Osteoblast (primary cell): ENCODE measurements at regions not wholly inside any gene's neighbourhood (a gene's known extent, or its start where the extent isn't known, plus 50 kb on each side); places are given as distances from the start of the nearest gene placed in this dataset.
A peak's percentile ranks its signal among the peaks of the same experiment; 100 is the strongest.

Experiments
- DNase-seq: peaks from one replicate; pipeline ENCODE4 v3.0.0; 2011; ENCODE audit warnings: low spot score, mixed read lengths; ENCODE audit not compliant: insufficient read length; ENCODE audit errors: missing footprints
- H2AFZ ChIP-seq: 2 replicates; pipeline ENCODE4 v1.6.0; 2011; ENCODE audit warnings: mild to moderate bottlenecking, low read length
- H3K27ac ChIP-seq: 2 replicates; pipeline ENCODE4 v1.5.1; 2011; ENCODE audit warnings: mild to moderate bottlenecking, low read depth, low read length, moderate library complexity
- H3K27me3 ChIP-seq: 2 replicates; pipeline ENCODE4 v1.6.0; 2012; ENCODE audit warnings: mild to moderate bottlenecking, control low read depth, inconsistent platforms, low read length, moderate library complexity; ENCODE audit not compliant: insufficient read depth
- H3K36me3 ChIP-seq: 2 replicates; pipeline ENCODE4 v1.5.1; 2011; ENCODE audit warnings: mild to moderate bottlenecking, low read length, control low read depth, moderate library complexity; ENCODE audit not compliant: insufficient read depth
- H3K4me1 ChIP-seq: 2 replicates; pipeline ENCODE4 v1.5.1; 2011; ENCODE audit warnings: mild to moderate bottlenecking, low read length, control low read depth, moderate library complexity; ENCODE audit not compliant: insufficient read depth
- H3K4me2 ChIP-seq: 2 replicates; pipeline ENCODE4 v1.6.0; 2011; ENCODE audit warnings: mild to moderate bottlenecking, low read length; ENCODE audit not compliant: insufficient read depth
- H3K4me3 ChIP-seq: fragments of 200-600 bp; sonication (generic); 3 replicates; pipeline ENCODE4 v1.5.1; 2012; ENCODE audit warnings: mild to moderate bottlenecking, low read length, inconsistent platforms; ENCODE audit not compliant: insufficient read depth
- H3K79me2 ChIP-seq: 2 replicates; pipeline ENCODE4 v1.6.0; 2012; ENCODE audit warnings: mild to moderate bottlenecking, low read length, control low read depth, inconsistent platforms; ENCODE audit not compliant: insufficient read depth
- H3K9me3 ChIP-seq: 2 replicates; pipeline ENCODE4 v1.5.1; 2011; ENCODE audit warnings: low read depth, low read length, control low read depth
- H4K20me1 ChIP-seq: 2 replicates; pipeline ENCODE4 v1.6.0; 2012; ENCODE audit warnings: mild to moderate bottlenecking, low read length, control low read depth; ENCODE audit not compliant: insufficient read depth
- TF ChIP-seq, protein P1 (sequence below): IDR thresholded peaks from 2 replicates; pipeline ENCODE4 v1.5.1; 2011; ENCODE audit warnings: mild to moderate bottlenecking, low read depth, low read length, moderate library complexity; ENCODE audit errors: extremely low read depth

DNA sequence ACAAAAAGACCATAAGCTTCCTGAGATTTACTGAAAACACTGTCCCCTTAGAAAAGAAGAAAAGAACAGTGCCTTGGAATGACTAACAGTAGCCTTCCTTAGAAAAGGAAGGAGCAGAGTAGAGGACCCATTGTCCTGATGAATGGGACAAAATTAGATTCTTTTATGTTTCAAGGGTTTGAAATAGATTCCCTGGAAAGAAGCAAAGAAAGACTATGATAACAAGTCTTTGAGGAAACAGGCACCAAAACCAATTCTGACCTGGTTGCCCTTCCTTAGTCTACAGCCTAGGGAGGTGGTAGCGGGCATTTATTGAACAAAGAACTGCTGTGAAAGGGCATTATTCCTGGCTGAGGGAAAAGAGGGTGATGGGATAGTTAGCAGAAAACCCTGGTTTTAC is 1024.8 kb downstream of the TBL1XR1 start:
- Histone ChIP-seq H3K27ac (no peak overlapping the region), H3K4me1 (no peaks in the 10 kb centered on the region), H3K4me3 (no peak overlapping the region), H3K36me3 (no peaks in the 10 kb centered on the region), H3K27me3 (no peaks in the 10 kb centered on the region), H3K79me2 (no peaks in the 10 kb centered on the region), H3K4me2 (no peak overlapping the region), H4K20me1 (no peaks in the 10 kb centered on the region), H3K9me3 (no peaks in the 10 kb centered on the region), H2AFZ (no peak overlapping the region)
- TF ChIP-seq, protein P1, sequence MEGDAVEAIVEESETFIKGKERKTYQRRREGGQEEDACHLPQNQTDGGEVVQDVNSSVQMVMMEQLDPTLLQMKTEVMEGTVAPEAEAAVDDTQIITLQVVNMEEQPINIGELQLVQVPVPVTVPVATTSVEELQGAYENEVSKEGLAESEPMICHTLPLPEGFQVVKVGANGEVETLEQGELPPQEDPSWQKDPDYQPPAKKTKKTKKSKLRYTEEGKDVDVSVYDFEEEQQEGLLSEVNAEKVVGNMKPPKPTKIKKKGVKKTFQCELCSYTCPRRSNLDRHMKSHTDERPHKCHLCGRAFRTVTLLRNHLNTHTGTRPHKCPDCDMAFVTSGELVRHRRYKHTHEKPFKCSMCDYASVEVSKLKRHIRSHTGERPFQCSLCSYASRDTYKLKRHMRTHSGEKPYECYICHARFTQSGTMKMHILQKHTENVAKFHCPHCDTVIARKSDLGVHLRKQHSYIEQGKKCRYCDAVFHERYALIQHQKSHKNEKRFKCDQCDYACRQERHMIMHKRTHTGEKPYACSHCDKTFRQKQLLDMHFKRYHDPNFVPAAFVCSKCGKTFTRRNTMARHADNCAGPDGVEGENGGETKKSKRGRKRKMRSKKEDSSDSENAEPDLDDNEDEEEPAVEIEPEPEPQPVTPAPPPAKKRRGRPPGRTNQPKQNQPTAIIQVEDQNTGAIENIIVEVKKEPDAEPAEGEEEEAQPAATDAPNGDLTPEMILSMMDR: no peak
- DNase-seq: no peak

DNA sequence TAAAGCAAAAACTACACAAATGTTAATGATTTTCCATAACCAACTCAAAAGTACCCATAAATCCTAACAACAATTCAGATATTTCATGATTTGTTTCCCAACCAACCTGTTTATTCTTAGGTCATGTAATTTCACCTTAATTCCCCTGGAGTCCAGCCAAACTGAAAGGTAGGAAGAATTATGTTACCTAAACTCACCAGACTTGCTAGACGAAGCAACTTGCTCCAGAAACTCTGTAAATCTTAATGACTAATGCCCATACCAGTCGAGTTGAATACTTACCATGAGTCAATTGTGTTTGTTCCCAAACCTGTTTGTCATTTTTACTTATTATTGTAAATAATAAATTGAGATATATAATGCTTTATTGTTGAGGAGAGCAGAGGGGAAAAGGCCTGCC is 1030.0 kb downstream of the TBL1XR1 start:
- no peaks in the 10 kb centered on the region for H3K79me2 ChIP-seq
- no peaks in the 10 kb centered on the region for H3K36me3 ChIP-seq
- no peaks in the 10 kb centered on the region for H3K4me1 ChIP-seq
- TF ChIP-seq, protein P1: no peak
- H3K4me2 ChIP-seq: no peak overlapping the region
- H3K27ac ChIP-seq: no peak overlapping the region
- no peak overlapping the region for H3K4me3 ChIP-seq
- no peak for DNase-seq
- no peaks in the 10 kb centered on the region for H4K20me1 ChIP-seq
- no peaks in the 10 kb centered on the region for H3K27me3 ChIP-seq
- no peak overlapping the region for H2AFZ ChIP-seq
- H3K9me3 ChIP-seq: no peaks in the 10 kb centered on the region

DNA sequence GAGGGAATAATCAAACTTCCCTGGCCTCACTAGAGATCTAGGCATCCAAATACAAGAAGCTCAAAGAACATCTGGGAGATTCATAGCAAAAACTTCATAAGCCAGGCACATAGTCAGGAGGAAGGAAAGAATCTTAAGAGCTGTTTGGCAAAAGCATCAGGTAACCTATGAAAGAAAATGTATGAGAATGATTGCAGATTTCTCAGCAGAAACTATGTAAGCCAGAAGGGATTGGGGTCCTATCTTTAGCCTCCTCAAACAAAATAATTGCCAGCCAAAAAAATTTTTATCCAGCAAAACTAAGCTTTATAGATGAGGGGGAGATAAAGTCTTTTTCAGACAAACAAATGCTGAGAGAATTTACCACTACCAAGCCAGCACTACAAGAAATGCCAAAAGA is 1036.3 kb downstream of the TBL1XR1 start:
- Histone ChIP-seq H3K4me3 (no peak overlapping the region), H3K79me2 (no peaks in the 10 kb centered on the region), H3K36me3 (no peaks in the 10 kb centered on the region), H3K4me1 (no peaks in the 10 kb centered on the region), H3K9me3 (peaks cover 2% of the 10 kb centered on the region), H4K20me1 (no peaks in the 10 kb centered on the region), H3K27me3 (no peaks in the 10 kb centered on the region), H3K4me2 (no peak overlapping the region), H2AFZ (no peak overlapping the region), H3K27ac (no peak overlapping the region)
- TF ChIP-seq, protein P1: no peak
- no peak for DNase-seq

DNA sequence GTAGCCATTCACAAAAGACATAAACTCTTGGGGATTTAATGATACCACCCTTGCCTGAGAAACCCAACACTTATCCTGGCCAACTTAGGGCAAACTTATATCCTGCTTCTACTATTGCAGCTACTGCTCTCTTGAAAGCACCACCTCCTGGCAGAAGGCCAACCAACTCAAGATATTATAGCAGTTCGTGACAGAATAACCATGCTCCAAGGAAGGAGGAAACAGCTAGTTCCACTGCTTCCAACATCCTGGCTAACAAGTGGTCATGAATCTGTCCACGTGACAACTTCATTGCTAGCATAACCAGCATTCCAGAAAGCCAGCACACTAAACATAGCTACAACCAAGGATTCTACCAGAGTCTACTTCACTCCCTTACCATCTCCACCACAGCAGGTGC is 1037.5 kb downstream of the TBL1XR1 start:
- H3K9me3 ChIP-seq: peaks cover 2% of the 10 kb centered on the region
- no peaks in the 10 kb centered on the region for H3K4me1 ChIP-seq
- no peak overlapping the region for H3K4me3 ChIP-seq
- no peaks in the 10 kb centered on the region for H3K36me3 ChIP-seq
- no peaks in the 10 kb centered on the region for H3K27me3 ChIP-seq
- no peak overlapping the region for H2AFZ ChIP-seq
- no peaks in the 10 kb centered on the region for H3K79me2 ChIP-seq
- TF ChIP-seq, protein P1: no peak
- no peaks in the 10 kb centered on the region for H4K20me1 ChIP-seq
- no peak overlapping the region for H3K27ac ChIP-seq
- no peak overlapping the region for H3K4me2 ChIP-seq
- peak; percentile 3 for DNase-seq
